Stomach (tissue), 4 donors: ENCODE measurements at regions not wholly inside any gene's neighbourhood (a gene's known extent, or its start where the extent isn't known, plus 50 kb on each side); places are given as distances from the start of the nearest gene placed in this dataset.

Experiments
- POLR2A ChIP-seq, 4 donors: fragments of 450-650 bp; IDR thresholded peaks; one replicate each; pipeline ENCODE4 v1.6.1; 2016; ENCODE audit warnings: antibody characterized with exemption in 4 of 4, control low read depth in 2 of 4, mild to moderate bottlenecking in 1 of 4, moderate library complexity in 1 of 4
- TF ChIP-seq, protein P1 (sequence below), 7 experiments: fragments of 450-650 bp in 4 of 7; fragments of 200-600 bp in 3 of 7; sonication (generic) in 3 of 7; IDR thresholded peaks; one replicate each; pipeline ENCODE4 v1.5.1; 2016 to 2019; ENCODE audit warnings: antibody characterized with exemption in 7 of 7, control low read depth in 2 of 7, mild to moderate bottlenecking in 1 of 7

DNA sequence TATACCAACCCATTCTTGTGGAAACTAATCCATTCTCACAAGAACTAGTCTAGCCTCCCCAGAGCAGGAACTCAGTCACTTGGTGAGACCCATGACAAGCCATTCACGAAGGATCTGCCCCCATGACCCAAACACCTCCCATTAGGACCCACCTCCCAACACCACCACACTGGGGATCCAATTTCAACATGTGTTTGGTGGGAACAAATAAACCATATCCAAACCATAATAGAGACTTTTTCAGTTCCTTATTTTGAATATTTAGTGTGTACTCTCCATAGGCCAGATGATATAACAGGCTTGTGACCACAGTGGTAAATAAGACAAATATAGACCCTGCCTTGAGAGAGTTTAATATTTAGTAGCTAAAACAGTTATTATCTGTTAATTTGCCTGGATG is 227.5 kb upstream of the SERP2 start:
- TF ChIP-seq, protein P1, sequence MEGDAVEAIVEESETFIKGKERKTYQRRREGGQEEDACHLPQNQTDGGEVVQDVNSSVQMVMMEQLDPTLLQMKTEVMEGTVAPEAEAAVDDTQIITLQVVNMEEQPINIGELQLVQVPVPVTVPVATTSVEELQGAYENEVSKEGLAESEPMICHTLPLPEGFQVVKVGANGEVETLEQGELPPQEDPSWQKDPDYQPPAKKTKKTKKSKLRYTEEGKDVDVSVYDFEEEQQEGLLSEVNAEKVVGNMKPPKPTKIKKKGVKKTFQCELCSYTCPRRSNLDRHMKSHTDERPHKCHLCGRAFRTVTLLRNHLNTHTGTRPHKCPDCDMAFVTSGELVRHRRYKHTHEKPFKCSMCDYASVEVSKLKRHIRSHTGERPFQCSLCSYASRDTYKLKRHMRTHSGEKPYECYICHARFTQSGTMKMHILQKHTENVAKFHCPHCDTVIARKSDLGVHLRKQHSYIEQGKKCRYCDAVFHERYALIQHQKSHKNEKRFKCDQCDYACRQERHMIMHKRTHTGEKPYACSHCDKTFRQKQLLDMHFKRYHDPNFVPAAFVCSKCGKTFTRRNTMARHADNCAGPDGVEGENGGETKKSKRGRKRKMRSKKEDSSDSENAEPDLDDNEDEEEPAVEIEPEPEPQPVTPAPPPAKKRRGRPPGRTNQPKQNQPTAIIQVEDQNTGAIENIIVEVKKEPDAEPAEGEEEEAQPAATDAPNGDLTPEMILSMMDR (IDR thresholded peaks at IDR 0.05), result no peak
- TF ChIP-seq POLR2A (IDR thresholded peaks at IDR 0.05), result no peak
